HG02973 (cell line): ENCODE measurements at regions not wholly inside any gene's neighbourhood (a gene's known extent, or its start where the extent isn't known, plus 50 kb on each side); places are given as distances from the start of the nearest gene placed in this dataset.

ENCODE experiments used
- ATAC-seq: cut with Tn5 transposase; IDR thresholded peaks from one replicate; pipeline ENCODE4 v1.9.1; 2021; ENCODE audit warnings: moderate library complexity; ENCODE audit not compliant: unreplicated experiment

GRCh38 chr12:24109381-24110039 lies 160.0 kb upstream of the SOX5 start:
- peak; percentile 98 for ATAC-seq

DNA sequence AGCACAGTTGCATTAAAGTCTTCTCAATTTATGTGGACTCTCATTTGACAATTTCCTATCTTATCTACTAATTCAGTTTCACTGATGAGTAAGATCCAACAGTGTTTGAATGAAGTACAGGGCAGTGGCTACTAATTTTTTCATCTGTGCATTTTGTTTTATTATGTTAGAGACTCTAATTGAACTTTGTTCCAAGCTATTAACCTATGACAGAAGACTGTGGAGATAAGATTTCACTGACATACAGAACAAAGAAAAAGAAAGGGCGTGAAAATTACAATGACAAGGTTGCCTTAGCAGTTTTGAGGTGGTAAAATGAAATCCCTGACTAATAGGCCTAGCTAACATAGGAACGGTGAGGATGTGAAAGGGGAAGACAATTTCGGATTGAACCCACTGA lies 153.2 kb upstream of the SOX5 start:
- ATAC-seq = no peak

GRCh38 chr12:24099576-24099975 lies 150.1 kb upstream of the SOX5 start:
- ATAC-seq = no peak

GRCh38 chr12:24095245-24095644 lies 145.8 kb upstream of the SOX5 start:
- ATAC-seq = no peak

- no peak for ATAC-seq
Measured at GRCh38 chr12:24089510-24089890, 140.0 kb upstream of the SOX5 start.

- no peak for ATAC-seq
Measured at GRCh38 chr12:24088751-24089509, 139.5 kb upstream of the SOX5 start.

GRCh38 chr12:24087294-24087693 lies 137.8 kb upstream of the SOX5 start:
- ATAC-seq = no peak

DNA sequence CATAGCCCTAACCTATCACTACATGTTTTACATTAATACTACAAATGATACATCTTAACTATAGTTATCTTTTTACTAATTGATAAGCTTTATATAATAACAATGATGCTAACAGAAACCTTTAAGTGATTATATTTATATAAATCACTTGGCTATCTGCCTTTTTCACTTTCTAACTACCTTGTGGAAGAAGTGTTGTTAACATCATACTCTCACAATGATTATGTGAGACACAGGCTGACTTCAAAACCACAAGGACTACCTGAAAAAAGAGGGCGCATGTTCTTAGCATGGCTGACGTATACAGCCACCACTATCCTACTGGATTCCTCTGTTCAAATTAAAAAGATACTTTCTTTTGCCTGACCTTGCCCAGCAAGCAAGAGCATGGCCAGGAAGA lies 135.3 kb upstream of the SOX5 start:
- no peak for ATAC-seq

GRCh38 chr12:24083838-24084237 lies 134.4 kb upstream of the SOX5 start:
- ATAC-seq = no peak

DNA sequence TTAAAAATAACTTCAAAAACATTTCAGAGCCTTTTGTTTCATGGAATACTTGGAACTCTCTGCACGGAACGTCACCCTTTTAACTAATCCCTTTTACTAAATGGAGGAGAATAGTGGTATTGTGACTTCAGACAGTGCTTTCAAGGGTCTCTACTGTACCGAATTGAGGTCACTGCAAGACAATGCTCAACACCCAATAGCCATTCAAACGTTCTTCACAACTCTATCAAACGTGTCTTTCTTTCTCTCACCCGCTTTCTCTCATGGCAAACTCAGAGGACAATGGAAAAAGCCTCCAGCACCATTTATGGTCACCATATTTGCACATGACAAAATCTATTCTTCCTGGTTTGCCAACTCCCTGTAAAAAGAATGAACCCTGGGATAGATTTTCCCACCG lies 132.1 kb upstream of the SOX5 start:
- ATAC-seq = no peak

GRCh38 chr12:24081092-24081529 lies 131.6 kb upstream of the SOX5 start:
- ATAC-seq = no peak

DNA sequence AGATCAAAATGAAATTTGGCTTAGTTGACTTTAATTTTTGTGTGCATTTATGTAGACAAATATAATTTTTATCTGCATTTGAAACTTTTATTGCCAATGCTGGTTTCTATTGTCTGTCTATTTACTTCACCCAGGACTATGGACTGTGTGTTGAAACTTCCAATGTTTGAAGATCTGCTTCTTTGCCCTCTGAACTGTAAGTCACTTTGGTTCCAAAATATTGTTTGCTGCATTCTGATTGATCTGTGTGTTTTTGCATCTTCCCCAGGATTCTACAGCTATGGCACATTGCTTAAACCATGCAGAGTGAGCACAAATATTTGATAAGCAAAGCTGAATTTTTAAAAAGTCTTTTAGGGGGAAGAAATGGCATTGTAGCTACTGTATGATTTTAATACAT lies 131.0 kb upstream of the SOX5 start:
- no peak for ATAC-seq

DNA sequence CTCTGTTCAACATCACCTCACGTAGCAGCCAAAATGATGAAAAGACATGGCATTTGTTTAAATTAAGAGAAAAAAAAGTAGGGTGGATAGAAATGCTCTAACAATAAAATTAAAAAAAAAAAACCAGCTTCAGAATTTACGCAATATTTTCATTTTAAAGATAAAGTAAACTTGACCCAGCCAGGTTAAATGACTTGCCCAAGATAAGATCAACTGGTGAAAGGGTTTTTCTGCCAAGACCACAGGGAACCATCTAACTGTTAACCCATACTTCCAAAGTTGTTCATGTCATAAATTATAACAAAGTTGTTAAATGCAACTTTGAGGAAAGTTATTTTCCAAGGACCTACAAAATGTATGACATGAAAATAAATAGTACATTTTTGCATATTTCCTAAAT lies 129.6 kb upstream of the SOX5 start:
- no peak for ATAC-seq

- no peak for ATAC-seq
Measured at GRCh38 chr12:24078318-24078765, 128.9 kb upstream of the SOX5 start.

DNA sequence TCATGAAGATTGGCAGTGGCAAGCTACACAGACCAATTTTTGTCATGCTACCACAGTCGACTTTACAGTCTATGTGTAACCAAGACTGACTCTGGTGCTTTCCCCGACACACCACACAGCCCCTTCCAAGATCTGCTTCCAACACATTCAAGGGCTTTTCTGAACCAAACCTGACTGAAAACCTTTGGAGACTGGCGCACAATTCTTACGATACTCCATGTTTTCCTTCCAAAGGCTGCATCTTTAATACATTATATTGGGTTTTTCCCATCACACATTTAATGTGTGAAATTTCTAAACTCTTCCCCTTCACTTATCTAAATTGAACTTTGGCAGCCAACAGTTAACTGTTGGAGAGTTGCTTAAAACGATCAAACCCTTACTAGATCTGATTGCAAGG lies 127.7 kb upstream of the SOX5 start:
- ATAC-seq = no peak

GRCh38 chr12:24075650-24076049 lies 126.2 kb upstream of the SOX5 start:
- no peak for ATAC-seq

- no peak for ATAC-seq
Measured at GRCh38 chr12:24073170-24073810, 123.8 kb upstream of the SOX5 start.

DNA sequence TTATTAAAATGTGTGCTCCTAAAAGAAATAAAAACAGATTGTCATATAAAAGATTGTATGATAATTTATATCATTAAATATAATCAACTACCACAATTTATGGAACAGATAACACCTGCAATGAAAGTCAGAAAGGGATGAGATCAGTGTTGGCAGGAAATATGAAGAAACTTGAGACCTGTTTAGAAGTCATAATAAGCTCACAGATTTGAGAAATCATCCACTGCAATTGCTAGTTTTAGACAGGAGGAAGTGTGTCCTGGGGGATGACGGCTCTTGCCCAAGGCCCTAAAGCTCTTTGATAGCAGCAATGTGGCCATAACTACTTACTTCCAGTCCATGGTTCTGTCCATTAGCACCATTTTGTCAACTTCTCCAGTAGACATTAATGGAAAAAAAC lies 122.8 kb upstream of the SOX5 start:
- ATAC-seq = no peak

DNA sequence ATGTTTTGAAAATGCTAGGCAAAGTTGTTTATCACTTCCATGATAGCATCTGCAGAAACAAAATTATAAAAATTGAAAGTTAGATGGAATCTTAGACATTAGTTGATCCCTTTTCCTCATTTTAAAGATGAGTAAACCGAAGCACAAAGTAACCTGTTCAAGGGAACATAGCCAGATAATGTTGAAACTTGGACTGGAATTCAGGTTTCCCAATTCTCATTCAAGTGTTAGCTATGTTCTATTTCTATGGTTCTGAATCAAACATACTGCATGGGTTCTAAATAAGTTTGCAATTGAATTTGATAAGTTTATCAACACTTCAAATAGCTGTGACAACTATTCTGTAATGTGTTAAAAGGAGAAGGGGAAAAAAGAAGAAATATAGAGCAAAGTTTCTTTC lies 122.4 kb upstream of the SOX5 start:
- ATAC-seq = no peak

DNA sequence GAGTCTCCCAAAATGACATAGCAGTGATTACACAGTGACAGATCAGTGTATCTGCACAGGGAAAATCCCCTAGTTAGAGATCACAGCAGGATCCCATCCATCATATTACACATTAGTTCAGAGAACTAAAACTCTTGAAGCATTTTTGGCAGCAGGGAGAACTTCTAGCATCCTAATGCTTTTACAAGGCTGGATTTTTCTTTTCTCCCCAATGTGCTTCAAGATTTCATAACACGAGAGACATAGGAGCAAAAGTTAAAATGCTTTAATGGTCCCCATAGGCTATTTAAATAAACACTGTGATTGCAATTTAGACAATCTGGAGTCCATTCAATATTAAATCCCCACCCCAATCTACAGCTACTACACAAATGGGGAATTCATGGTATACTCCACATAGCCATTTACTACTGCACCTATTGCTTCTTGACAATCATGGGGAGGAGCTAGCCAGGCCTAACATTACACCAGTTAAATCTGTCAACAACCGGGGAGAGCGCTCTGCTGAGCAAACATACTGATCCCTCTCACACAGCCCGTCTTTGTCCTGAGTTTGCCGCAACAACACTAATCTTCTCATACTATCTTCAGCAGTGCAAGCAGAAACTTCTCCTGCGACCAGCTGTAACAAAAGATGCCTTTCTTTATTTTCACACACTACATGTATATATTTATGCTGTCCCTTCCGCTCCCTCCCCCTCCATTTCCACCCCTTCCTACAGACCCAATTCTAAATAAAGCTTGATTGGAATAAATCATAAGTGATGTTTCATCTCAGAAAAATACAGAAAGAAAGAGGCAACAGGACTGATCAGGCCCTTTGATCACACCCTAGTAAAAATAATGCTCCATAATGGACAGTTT lies 120.3 kb upstream of the SOX5 start:
- no peak for ATAC-seq

DNA sequence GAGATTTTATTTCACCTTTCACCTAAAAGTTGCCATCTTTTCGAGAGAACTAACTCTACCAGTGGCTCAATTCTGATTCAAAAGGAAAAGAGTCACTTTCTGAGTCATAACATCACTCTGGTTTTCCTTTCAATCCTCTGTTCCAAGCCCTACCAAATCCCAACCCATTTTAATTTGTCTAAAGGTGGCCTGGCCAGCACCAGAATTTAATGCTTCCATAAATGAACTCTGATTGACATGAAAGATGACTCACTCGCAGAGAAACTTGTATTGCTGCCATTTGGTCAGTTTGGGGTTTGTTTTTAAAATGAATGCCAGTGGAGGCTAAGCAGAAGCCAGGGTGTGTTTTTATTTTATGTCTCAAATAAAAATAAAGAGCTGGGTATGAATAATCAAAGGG lies 117.4 kb upstream of the SOX5 start:
- ATAC-seq = no peak
